GM12864 (cell line): ENCODE measurements at regions not wholly inside any gene's neighbourhood (a gene's known extent, or its start where the extent isn't known, plus 50 kb on each side); places are given as distances from the start of the nearest gene placed in this dataset.

Experiments
- DNase-seq: peaks from one replicate; pipeline ENCODE4 v3.0.0-alpha.2; 2011; ENCODE audit warnings: low read depth
- H3K4me3 ChIP-seq: 2 replicates; pipeline ENCODE4 v1.5.1; 2011; ENCODE audit warnings: mild to moderate bottlenecking, low read depth, low read length, control low read depth
- CTCF ChIP-seq: IDR thresholded peaks from 2 replicates; pipeline ENCODE4 v1.5.1; 2011; ENCODE audit warnings: low read depth, mild to moderate bottlenecking, moderate library complexity, low read length, control low read depth, inconsistent platforms; ENCODE audit errors: missing control alignments

GRCh38 chr22:23516304-23516703, 63.8 kb downstream of the IGLL1 start:
- TF ChIP-seq CTCF = no peak

GRCh38 chr22:23514322-23515038, 65.6 kb downstream of the IGLL1 start:
- DNase-seq = no peak
- H3K4me3 ChIP-seq = no peak overlapping the region
- TF ChIP-seq CTCF = no peak

More at GRCh38 chr22:23516304-23516703, 63.8 kb downstream of the IGLL1 start:
- no peak overlapping the region for H3K4me3 ChIP-seq
- DNase-seq = no peak

GRCh38 chr22:23513705-23514104, 66.4 kb downstream of the IGLL1 start:
- no peak for DNase-seq
- TF ChIP-seq CTCF = no peak
- H3K4me3 ChIP-seq = no peak overlapping the region

- TF ChIP-seq CTCF = no peak
- no peak for DNase-seq
- H3K4me3 ChIP-seq = no peak overlapping the region
These were observed 67.0 kb downstream of the IGLL1 start for GRCh38 chr22:23513133-23513532.

- DNase-seq = no peak
- no peak for TF ChIP-seq CTCF
- H3K4me3 ChIP-seq = no peak overlapping the region
These were observed 67.4 kb downstream of the IGLL1 start for GRCh38 chr22:23512721-23513120.

GRCh38 chr22:23512348-23512705, 67.8 kb downstream of the IGLL1 start:
- DNase-seq = no peak
- H3K4me3 ChIP-seq = no peak overlapping the region
- TF ChIP-seq CTCF = no peak
